ENCODE measurements at regions not wholly inside any gene's neighbourhood (a gene's known extent, or its start where the extent isn't known, plus 50 kb on each side); places are given as distances from the start of the nearest gene placed in this dataset.

DNA sequence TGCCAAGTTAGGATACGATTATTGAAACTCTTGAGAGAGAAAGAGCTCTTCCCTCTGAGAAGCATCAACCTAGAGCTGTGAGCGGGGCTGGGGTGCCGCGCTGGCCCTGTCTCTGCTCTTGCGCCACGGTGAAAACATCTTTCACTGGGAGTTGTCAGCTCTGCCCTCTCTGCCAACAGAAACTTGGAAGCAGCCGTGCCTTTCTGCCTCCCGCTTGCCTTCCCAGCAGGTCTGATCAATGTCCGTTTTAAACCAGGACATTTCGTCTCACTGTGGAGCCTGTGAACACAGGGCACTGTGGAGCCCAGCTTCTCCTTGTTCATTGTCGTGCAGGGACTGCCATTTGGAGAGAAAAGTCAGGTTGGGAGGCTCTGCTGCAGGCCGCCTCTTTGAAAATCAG, 249.2 kb upstream of the PMEPA1 start:
- no peak for TF ChIP-seq POLR2A (IDR thresholded peaks at IDR 0.05; ENCODE audit: extremely low read depth, insufficient read length)
- TF ChIP-seq, protein P1, sequence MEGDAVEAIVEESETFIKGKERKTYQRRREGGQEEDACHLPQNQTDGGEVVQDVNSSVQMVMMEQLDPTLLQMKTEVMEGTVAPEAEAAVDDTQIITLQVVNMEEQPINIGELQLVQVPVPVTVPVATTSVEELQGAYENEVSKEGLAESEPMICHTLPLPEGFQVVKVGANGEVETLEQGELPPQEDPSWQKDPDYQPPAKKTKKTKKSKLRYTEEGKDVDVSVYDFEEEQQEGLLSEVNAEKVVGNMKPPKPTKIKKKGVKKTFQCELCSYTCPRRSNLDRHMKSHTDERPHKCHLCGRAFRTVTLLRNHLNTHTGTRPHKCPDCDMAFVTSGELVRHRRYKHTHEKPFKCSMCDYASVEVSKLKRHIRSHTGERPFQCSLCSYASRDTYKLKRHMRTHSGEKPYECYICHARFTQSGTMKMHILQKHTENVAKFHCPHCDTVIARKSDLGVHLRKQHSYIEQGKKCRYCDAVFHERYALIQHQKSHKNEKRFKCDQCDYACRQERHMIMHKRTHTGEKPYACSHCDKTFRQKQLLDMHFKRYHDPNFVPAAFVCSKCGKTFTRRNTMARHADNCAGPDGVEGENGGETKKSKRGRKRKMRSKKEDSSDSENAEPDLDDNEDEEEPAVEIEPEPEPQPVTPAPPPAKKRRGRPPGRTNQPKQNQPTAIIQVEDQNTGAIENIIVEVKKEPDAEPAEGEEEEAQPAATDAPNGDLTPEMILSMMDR (IDR thresholded peaks at IDR 0.05; ENCODE audit: low read depth, low read length): no peak
- TF ChIP-seq, protein P2, sequence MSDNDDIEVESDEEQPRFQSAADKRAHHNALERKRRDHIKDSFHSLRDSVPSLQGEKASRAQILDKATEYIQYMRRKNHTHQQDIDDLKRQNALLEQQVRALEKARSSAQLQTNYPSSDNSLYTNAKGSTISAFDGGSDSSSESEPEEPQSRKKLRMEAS (IDR thresholded peaks at IDR 0.05; ENCODE audit: low read depth, low read length): no peak

Data from NB4 (cell line).